ENCODE measurements at regions not wholly inside any gene's neighbourhood (a gene's known extent, or its start where the extent isn't known, plus 50 kb on each side); places are given as distances from the start of the nearest gene placed in this dataset.

- TF ChIP-seq POLR2AphosphoS5 (IDR thresholded peaks at IDR 0.05), result no peak
- no peak for TF ChIP-seq CTCF (IDR thresholded peaks at IDR 0.05; ENCODE audit: poor library complexity, severe bottlenecking)
- no peak for TF ChIP-seq EZH2 (IDR thresholded peaks at IDR 0.05; ENCODE audit: borderline replicate concordance, insufficient read depth, low read length, poor library complexity, severe bottlenecking)
- no peak for TF ChIP-seq EP300 (conservative IDR thresholded peaks at IDR 0.05; ENCODE audit: poor library complexity, severe bottlenecking)
Measured at GRCh38 chr4:124583797-124584196, 128.7 kb downstream of the ANKRD50 start.

Data from neural cell (in vitro differentiated cells).